ENCODE measurements at regions not wholly inside any gene's neighbourhood (a gene's known extent, or its start where the extent isn't known, plus 50 kb on each side); places are given as distances from the start of the nearest gene placed in this dataset.

GRCh38 chr7:16094651-16095050, 326.7 kb downstream of the CRPPA start (continued):
- TF ChIP-seq RAD51 (IDR thresholded peaks at IDR 0.05; ENCODE audit: borderline replicate concordance, low read depth) (no peak), DLX4 (CRISPR knock-in tag; IDR thresholded peaks at IDR 0.05) (no peak), CHD4 (IDR thresholded peaks at IDR 0.05; ENCODE audit: insufficient read depth, insufficient replicate concordance, low read depth, low read length, poor library complexity, severe bottlenecking) (no peak), E2F8 (IDR thresholded peaks at IDR 0.05; ENCODE audit: low read depth, partially characterized antibody) (no peak)

GRCh38 chr7:16092711-16093110, 328.6 kb downstream of the CRPPA start:
- H2AFZ ChIP-seq (ENCODE audit: low read depth, low read length): no peak overlapping the region
- no TSS peak for BruUV-seq (replicated peaks)
- no peaks in the 10 kb centered on the region for H4K20me1 ChIP-seq (replicated peaks; ENCODE audit: control insufficient read depth, insufficient read depth, low read length)
- intact Hi-C loops (cut with micrococcal nuclease): no loop called here
- H3K27me3 ChIP-seq (ENCODE audit: control insufficient read depth in 2 of 2, insufficient read depth in 2 of 2, low read length in 2 of 2): no peaks in the 10 kb centered on the region
- WGBS (ENCODE audit: insufficient coverage, low coverage, missing lambda C conversion rate): 54% methylated on average over 2 of the region's 2 CpGs
- no peak for ATAC-seq
- H3K4me2 ChIP-seq (ENCODE audit: insufficient read depth, low read length): no peak overlapping the region
- TF ChIP-seq GTF2B (IDR thresholded peaks at IDR 0.05; ENCODE audit: extremely low read depth, insufficient read length) (no peak), ZBTB2 (IDR thresholded peaks at IDR 0.05) (no peak), OTX1 (CRISPR knock-in tag; IDR thresholded peaks at IDR 0.05) (no peak), ZNF197 (CRISPR knock-in tag; IDR thresholded peaks at IDR 0.05; ENCODE audit: low read depth) (no peak), ZNF699 (CRISPR knock-in tag; IDR thresholded peaks at IDR 0.05; ENCODE audit: insufficient replicate concordance) (no peak), ATF1 (CRISPR knock-in tag; IDR thresholded peaks at IDR 0.05) (no peak), ATF1 (tag; IDR thresholded peaks at IDR 0.05) (no peak), CTCFL (IDR thresholded peaks at IDR 0.05; ENCODE audit: borderline replicate concordance, insufficient read depth, low read depth, low read length, poor library complexity, severe bottlenecking) (no peak), SMARCB1 (IDR thresholded peaks at IDR 0.05; ENCODE audit: insufficient read length, low read depth) (no peak), ZFX (CRISPR knock-in tag; IDR thresholded peaks at IDR 0.05) (no peak)
- in situ Hi-C loops (cut with MboI): loop anchor here (25.0 kb wide), 1 partner anchor 470 kb away; no protein-coding TSS in a partner anchor
- no peaks in the 10 kb centered on the region; the same call in 1 of the 2 replicates for H3K9me3 ChIP-seq (replicated peaks; ENCODE audit: control insufficient read depth, insufficient read depth, low read depth, low read length)
- POLR2A ChIA-PET: no interaction called here
- FAIRE-seq: no peak
- no peaks in the 10 kb centered on the region for H3K4me1 ChIP-seq (replicated peaks in 1 of 2; ENCODE audit: control insufficient read depth in 2 of 2, insufficient read depth in 2 of 2, low read length in 2 of 2)
- H3K79me2 ChIP-seq (ENCODE audit: control insufficient read depth, insufficient read depth, low read length): no peaks in the 10 kb centered on the region
- H3K9ac ChIP-seq (ENCODE audit: insufficient read depth in 1 of 2, low read depth in 2 of 2, low read length in 2 of 2): no peak overlapping the region
- H3K36me3 ChIP-seq (ENCODE audit: control insufficient read depth, insufficient read depth, low read length): no peaks in the 10 kb centered on the region
- no peak overlapping the region for H3K4me3 ChIP-seq
- H3K27ac ChIP-seq (ENCODE audit: extremely low read depth, low read depth, low read length): no peak overlapping the region
- DNase-seq (ENCODE audit: extremely low read depth in 1 of 4, low spot score in 3 of 4): no peak
- H3K9me1 ChIP-seq (ENCODE audit: control insufficient read depth, insufficient read depth, low read length): no peaks in the 10 kb centered on the region
- CTCF ChIA-PET (ENCODE audit: low intra/inter-chr PET ratio): no interaction called here
